ENCODE measurements at regions not wholly inside any gene's neighbourhood (a gene's known extent, or its start where the extent isn't known, plus 50 kb on each side); places are given as distances from the start of the nearest gene placed in this dataset.

DNA sequence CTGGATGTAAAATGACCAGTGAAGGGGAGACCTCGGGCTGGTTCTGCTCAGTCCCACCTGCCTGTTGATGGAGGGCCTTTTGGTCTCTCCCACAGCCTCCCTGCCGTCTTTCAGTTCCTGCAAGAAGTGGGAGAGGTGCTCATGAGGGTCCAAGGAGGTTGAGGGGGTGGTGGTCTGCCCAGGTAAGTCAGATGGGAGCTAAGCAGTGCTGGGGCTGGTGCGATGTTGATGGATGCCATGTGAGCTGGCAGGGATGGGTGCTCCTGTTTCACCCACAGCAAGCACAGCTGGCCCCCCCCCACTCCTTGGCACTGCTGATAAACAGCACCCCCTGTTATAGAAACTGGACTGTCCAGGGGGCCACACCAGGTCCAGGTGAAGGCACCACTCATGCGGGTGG, 145.6 kb downstream of the NSG2 start:
- no peak for DNase-seq (ENCODE audit: low read depth in 3 of 3)

DNA sequence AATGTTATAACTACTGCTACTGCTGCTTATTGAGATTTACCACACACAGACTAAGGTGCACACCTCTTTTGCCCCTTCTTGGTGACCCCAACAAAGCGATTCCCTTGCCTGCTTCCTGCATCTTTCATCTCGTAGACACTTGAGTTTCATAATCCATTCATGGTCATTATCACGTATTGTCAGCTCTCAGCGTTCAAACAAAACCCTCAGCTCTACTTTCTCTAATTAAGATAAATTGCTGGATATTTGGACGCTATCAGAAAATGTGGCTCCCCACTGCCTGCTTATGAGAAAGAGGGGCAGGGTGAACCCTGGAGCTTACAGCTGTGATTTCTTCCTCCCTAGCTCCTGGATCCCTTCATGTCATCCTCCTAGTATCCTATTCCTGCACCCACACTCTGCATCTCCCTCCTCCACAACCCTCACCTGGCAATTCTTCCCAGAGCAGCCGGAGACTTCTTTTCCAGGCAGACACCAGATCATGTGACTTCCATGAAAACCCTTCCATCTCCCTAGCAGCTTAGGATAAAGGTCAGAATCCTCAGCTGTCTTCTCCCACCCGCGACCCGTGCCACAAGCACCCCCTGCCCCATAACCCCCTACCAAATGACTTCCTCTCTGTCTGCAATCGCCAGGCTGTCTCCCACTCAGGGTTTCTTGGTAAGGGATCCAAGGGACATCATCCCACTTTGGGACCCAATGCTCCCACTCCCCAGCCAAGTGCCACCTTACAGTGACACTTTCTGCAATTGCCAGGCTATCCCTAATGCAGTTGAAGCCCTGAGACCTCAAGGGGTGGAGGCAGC, 146.5 kb downstream of the NSG2 start:
- DNase-seq (ENCODE audit: low read depth in 3 of 3): no peak

DNA sequence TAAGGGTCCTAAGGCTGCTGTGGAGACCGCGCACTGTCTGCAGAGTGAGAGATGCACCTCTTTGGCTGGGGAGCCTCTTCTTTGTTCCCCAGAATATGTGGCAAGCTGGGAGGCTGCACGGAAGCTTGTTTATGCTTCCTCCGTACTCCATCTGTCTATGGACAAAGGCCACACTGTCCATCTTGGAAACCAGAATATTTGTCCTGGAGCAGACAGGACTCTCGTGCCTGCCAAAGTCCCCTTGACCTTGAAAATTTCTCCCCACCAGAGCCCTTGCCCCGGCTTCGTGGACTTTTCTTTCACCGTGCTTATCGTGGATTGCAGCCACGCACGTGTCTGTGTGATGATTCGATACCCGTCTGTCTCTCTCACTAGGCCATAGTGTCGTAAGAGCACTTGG, 147.4 kb downstream of the NSG2 start:
- DNase-seq (ENCODE audit: low read depth in 3 of 3): no peak

DNA sequence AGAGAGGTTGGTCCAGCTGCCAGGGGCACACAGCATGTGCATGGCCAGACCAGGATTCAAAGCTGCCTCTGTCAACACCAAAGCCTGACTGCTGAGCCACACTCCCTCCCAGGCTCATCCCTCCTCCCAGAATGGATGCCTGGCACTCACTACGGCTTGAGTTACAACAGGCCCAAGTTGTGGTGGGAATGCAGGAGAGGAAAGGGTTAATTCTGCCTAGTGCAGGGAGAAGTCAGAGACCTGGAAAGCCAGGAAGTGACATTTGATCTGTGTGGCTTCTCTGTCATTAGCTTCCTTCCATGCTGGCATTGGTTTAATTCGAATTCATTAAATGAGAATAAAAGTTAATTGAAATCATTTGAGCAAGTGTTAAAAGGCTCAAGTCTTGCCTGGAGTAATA, 150.0 kb downstream of the NSG2 start:
- no peak for DNase-seq (ENCODE audit: low read depth in 3 of 3)

DNA sequence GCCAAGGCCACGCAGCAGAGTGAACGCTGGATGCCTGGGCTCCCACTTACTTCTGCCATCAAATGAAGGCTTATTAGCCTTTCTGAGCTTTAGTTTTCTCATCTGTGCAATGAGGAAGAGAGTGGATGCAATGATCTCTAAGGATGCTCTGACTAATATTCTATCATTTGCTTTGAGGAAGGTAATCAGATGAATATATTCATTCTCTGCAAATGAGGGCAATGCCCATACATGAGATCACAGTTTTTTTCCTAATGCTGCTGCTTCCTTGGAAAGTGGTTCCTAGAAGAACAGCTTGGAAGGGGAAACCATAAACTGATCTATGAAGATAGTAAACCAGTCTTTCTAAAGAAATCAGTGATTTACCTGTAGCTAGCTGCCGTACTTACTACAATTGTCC, 152.4 kb downstream of the NSG2 start:
- no peak for DNase-seq (ENCODE audit: low read depth in 3 of 3)

DNA sequence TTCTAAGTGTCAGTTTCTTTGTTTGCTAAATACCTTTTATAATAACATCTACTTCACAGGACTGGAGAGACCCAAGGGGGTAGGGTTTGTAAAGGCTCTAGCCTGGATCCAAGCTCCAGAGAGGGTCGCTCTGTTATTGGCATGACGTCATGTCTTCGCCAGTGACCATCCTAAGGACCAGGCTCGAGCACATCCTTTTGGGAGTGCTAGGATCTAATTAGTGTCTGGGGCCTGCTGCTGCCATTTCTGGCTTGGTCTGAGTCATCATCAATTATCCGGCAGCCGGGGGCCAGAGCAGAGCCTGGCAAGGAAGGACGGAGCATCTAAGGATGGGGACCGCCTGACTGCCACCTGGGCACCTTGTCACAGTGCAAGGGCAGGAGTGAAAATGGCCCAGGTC, 153.0 kb downstream of the NSG2 start:
- no peak for DNase-seq (ENCODE audit: low read depth in 3 of 3)

DNA sequence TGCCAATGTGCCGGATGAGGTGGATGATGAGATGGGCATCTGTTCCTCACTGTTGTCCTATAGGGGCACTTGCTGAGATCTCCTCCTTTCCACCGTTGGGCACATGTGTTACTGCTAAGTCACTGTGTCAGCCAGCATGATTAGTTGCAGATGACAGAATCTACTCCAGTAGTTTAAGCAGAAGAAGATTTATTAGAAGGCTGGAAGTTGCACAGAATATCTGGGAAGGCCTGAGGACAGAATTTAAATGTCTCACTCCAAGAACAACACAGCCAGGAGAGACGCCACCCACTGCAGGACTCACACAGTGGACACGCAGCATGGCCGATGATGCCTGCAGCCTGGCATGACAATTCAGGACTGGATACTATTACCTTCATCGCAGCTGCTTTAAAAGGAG, 157.5 kb downstream of the NSG2 start:
- DNase-seq (ENCODE audit: low read depth in 3 of 3): no peak

DNA sequence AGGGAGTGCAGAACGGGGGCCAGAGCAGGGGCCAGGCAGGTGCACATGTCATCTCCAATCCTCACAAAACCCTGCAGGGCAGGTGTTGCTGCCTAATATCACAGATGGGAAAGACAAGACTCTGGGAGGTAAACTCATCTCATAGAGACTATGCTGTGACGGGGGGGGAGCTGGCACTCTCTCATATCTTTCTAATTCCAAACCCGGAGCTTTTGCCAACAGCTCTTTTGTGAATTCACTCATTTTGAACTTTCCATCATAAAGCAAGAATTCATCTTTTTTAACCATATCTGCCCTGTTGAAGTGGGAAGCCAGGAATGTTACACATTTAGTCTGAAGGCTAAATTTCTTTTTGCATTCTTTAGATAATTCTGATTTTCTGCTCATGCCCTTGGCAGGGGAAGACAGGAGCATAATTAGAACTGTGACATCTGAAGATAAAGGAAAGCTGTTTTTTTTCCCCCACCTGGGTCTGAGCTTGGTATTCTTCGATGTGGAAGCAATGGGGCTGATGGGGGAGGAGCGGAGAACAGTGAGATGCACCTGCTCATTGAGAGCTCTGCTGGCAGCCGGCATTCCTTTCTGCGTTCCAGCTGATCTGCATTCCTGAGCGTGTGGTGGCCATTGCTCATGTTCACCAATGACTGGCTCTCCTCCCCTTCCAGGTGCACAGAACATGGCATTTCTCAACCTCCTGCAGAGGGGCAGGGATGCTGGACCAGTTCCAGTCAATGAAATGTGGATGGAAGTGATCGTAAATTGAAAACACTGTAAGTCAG, 159.2 kb downstream of the NSG2 start:
- DNase-seq (ENCODE audit: low read depth in 3 of 3): no peak

DNA sequence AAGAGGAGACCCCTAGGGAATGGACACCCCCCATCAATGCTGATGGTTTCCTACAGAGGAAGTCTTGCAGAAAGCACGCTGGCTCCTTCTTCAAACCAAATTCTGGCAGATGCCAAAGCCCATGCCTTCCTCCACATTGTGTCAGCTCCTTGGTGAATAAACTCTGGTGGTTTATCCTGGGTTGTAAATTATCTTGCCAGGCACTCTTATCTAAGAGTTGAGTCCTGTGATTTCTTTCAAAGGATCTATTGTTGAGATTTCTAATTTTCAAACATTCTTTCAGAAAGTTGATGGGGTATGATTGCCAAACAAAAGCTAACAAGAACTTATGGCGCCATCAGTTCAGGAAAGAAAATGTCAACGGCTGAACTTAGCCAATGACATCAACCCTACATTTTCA, 160.4 kb downstream of the NSG2 start:
- DNase-seq (ENCODE audit: low read depth in 3 of 3): no peak

DNA sequence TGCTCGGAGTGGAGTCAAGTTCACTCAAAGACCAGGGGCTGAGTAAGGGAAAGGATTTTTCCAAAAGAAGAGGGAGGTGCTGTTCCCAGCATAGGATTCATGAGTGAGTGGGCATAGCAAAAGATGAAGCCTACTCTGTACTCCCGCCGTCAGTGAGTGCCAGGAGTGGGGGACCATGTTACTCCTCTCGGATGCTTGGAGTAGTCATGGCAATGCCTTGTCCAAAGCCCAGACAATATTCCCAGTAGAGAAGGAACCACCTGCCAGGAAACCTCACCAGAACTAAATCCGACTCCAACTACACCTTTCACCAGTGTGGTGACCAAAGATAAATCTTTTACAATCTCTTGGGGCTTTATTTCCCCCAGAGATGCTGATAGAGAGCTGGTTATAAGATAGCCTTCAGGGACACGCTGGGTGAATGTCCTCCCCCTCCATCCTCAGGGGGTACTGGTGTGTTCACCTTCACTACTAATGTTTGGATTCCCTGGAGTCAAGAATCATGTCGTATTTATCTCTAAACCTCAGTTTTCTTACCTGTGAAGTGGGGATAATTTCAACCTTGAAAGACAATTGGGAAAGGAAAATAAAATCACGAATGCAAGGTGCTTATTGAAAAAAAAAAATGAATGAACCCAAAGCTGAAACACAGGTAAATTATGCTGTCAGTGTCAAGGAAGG, 165.2 kb downstream of the NSG2 start:
- no peak for DNase-seq (ENCODE audit: low read depth in 3 of 3)

DNA sequence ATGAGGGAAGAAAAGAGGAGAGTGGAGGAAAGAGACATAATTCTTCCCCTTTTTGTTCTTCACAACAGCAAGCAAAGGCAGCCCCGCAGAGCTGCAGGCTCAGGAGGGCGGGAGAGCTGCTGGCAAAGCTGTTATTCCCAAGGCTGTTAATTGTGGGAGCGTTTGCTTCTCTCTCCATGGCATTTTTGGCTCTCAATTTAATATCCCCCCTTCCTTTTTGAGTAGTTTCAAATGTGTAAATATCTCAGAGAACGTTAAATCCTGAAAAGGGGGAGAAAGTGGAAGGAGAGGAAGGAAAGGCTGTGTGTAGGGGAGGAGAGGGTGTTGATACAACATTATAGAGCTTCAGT, 165.7 kb downstream of the NSG2 start:
- no peak for DNase-seq (ENCODE audit: low read depth in 3 of 3)

DNA sequence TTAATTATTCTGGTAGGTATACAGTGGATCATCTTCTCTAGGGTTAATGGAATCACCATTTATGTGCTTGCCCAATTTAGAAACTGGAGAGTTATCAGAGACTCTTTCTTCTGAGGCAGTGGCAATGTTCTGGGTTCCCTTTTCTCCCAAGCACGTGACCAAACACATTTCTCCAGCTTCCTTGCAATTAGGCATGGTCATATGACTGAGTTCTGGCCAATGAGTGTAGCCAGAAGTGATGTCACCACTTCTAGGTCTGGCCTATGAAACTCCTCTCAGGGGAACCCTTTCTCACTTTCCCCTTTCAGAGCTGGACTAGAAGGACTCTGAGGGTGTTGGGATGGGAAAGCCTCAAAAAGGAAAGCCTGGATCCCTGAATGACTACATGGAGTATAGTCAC, 172.0 kb downstream of the NSG2 start:
- DNase-seq (ENCODE audit: low read depth in 3 of 3): no peak

DNA sequence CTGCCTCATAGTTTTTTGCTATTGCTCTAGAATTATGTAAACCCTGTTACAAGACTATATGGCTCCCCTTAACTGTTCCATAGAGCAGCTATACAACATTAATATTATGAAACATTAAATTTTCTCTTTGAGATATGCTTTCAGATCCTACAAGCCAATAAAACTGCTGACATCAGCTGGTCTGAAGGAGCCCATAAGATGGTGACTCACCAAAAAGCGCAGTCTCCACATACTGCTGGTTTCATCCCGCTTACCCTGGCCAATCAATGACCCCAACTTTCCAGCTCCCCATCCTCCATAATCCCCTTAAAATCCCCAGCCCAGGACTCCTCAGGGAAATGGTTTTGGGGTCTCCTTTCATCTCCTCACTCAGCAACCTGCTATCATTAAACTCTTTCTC, 172.7 kb downstream of the NSG2 start:
- DNase-seq (ENCODE audit: low read depth in 3 of 3): no peak

DNA sequence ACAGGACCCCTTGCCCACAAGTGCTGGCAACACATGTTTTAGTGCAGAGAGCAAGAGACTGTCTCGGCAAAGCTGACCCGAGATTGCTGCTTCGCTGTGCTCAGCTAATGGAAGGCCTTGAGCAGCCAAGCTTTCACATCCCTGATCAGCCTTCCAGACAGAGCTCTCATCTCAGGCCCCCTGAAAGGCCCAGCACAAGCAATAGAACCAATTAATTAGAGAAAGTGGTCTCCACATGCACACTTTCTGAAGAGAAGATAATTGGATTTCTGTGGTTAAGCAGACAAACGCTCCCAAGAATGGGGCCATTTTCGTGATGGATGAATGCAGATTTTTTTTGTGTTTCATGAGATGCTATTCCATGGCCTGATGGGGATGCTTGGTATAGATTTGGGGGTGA, 174.9 kb downstream of the NSG2 start:
- no peak for DNase-seq (ENCODE audit: low read depth in 3 of 3)

DNA sequence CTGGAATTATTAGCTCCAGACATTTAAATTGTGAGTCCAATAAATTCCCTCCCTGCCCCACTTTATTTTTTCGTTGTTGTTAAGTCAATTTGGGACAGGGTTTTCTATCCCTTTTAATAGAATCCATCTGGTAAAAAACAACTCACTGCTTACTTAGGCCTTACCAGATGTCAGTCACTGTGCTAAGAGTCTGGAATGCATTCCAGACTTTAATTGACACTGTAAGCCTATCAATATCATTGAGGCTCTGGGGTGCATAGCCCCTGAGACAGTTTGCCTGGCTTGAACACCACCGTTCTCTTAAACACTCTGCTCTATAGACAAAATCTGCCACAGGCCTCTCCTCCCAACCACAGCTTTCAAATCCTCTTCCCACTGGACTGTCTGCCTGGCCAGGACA, 175.9 kb downstream of the NSG2 start:
- no peak for DNase-seq (ENCODE audit: low read depth in 3 of 3)

DNA sequence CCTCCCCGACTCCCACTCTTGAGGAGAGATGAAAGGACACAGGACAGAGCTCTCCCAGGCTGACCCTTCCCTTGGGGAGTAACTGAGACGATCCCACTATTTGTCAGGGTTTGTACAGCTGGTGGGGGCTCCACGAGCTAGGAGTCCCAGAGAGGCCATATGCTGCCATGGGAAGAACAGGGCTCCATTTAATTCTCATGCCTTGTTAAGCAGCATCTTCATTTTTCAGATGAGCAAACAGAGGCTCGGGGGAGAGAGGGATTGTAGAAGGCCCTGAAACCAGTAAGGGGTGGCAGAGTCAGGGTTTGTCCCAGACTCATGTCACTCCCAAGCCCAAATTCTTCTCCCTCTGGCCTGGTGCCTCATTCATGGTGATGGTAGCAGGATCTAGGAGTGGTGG, 176.4 kb downstream of the NSG2 start:
- no peak for DNase-seq (ENCODE audit: low read depth in 3 of 3)

DNA sequence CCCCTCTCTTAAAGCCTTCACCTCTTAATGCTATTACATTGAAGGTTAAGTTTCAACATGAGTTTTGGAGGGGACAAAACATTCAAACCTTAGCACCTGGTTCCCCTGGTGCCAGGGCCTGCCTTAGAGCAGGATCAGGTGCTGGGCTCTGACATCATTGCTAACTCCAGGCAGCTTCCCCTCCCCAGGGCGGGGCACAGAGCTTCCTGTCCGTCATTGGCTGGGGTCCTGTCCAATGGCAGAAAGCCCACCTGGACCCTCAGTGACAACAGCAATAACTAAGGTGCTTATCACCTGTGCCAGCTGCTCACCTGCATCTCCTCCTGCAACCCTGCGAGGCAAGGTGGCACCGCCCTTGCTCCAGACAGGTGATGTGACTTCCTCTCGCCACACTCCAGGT, 177.4 kb downstream of the NSG2 start:
- no peak for DNase-seq (ENCODE audit: low read depth in 3 of 3)

DNA sequence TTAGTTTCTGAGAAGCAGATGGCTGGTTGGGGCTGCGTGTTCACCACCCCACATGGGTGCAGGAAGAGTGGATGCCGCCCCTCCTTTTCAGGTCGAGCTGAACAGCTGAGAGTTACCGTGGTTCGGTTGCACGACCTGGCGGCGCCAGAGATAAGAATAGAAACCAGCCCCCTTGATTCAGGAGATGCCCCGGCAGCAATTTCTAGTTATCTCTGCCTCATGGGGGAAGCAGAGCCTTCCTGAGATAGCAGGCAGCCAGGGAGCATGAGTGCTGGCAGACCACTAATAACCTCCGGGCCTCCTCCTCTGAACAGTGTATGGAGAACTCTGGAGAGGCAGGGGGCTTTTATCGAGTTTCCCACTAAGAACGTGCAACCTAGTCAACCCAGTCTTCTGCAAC, 177.8 kb downstream of the NSG2 start:
- no peak for DNase-seq (ENCODE audit: low read depth in 3 of 3)

DNA sequence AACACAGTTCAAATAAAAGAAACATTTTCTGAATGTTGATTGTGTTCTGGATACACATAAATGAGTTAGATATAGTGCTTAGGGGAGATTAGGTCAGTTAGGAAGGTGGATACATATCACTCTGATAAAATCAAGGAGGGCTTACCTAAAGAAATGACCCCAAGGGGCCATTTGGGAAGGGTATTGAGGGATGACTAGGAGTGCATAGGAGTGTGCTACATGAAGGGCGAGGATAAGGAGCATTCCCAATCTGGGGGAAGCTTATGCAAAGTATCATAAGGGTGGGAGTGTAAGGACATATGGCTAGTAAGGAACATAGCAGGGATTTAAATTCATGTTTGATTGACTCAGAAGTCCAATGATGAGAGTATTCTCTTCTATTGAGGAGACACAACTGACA, 183.6 kb downstream of the NSG2 start:
- no peak for DNase-seq (ENCODE audit: low read depth in 3 of 3)

DNA sequence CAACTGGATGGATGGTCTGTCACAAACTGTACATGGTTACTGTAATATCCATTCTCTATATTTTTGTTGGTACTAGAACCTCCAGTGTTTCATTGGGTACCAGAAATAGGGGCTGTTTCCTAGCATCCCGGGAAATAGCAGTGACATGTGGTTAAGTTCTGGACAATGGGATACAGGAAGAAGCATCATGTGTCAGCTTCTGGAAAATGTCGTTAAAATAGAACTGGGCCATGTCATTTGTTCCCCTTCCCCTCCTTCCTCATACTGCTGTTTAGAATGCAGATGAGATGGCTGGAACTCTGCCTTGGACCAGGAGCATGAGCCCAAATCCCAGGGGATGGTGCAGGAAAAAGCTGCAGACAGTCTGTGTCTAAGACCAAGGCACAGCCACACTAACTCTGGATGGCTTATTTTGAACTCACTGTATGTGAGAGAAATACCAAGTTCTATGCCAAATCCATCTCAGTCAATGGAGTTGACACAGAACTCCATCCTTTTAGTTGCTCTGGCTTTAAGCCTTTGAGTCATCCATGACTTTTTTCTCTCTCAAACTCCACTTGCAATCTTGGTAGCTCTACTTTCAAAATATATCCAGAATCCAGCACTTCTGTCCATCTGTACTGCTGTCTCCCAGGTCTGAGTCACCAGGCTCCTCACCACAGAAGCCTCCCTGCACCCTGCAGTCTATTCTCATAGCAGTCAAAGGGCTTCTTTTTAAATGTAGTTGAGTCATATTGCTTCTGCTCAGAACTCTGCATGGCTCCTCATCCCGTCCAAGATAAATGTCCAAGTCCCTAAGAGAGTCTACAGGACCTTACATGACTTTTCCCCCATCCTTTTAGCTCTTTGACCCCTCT, 184.2 kb downstream of the NSG2 start:
- no peak for DNase-seq (ENCODE audit: low read depth in 3 of 3)

DNA sequence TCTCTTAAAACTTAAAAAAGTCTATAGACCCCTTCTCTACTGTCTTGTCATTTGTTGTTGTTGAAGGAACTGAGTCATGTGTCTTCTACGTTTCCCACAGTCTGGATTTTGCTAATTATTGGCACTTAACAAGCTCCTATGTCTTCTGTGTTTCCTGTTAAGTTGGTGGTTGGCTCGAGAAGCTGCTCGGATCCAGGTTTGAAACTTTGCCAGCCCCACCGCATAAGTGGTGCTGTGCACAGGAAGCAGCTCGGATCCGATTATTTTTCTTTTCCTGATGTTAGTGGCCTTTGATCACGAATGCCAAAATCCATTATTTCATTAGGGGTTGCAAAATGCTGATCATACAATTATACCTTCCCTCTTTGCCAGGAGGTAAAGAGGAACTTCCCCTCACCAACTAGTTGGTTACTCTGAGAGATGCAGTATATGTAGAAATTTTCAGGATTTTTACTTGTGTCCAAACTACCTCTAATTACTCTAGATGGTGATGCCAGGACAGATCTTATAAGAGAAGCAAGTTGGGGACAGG, 186.5 kb downstream of the NSG2 start:
- no peak for DNase-seq (ENCODE audit: low read depth in 3 of 3)

DNA sequence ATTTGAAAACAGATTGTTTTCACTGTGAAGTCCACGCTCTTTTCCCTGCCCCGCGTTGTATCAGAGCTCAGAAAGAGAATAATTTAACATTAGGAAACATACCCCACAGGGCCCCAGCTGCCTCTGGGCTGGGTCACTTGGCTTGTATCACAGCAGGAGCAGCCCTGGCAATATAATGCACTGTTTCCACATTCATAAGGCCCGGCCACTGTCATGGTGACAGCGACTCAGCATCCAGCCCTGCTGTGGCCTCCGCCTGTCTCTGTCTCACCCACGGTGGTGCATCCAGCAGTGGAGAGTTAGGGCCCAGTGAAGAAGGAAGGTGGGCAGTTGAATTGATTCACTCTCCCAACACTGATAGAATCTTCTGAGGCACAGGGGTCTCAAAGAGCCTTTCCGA, 188.9 kb downstream of the NSG2 start:
- DNase-seq (ENCODE audit: low read depth in 3 of 3): no peak
